ELR (cell line): ENCODE measurements at regions not wholly inside any gene's neighbourhood (a gene's known extent, or its start where the extent isn't known, plus 50 kb on each side); places are given as distances from the start of the nearest gene placed in this dataset.
A peak's percentile ranks its signal among the peaks of the same experiment; 100 is the strongest.

ENCODE experiments used
- DNase-seq: peaks from one replicate; pipeline ENCODE4 v3.0.0-alpha.2; 2015; ENCODE audit warnings: low read depth

- no peak for DNase-seq
These were observed 95.9 kb upstream of the STX18 start for GRCh38 chr4:4637710-4638109.

GRCh38 chr4:4633431-4633830 is 91.6 kb upstream of the STX18 start:
- no peak for DNase-seq

DNA sequence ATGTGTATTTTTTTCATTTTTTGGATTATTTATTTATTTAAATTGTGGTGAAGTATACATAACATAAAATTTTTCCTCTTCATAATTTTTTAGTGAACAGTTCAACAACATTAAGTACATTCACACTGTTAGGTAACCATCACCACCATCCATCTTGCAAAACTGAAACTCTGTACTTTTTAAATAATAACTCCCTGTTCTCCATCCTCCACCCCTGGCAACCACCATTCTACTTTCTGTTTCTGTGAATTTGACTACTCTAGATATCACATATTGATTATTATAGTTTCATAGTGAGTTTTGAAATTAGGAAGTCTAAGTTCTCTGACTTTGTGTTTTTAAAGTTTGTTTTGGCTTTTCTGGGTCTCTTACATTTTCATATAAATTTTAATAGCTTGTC is 89.3 kb upstream of the STX18 start:
- no peak for DNase-seq

DNA sequence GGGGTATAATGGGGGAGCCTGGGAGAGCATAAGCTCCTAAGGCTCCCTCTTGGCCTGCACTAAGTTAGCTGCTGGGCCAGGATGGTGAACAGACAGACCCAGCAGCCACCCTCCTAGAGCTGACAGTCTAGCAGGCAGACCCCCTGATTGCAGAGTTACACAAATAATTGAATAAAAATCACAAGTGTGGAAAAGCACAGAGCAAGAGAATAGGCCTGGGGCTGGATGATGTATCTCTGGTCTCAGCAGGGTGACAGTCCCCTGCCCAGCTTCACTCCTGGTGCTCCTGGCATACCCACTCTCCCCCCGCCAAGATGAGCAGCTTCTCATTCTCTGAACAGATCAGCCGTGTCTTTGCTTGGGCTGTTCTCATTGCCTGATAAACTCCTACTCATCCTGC is 86.1 kb upstream of the STX18 start:
- DNase-seq: no peak

- DNase-seq: no peak
These were observed 85.3 kb upstream of the STX18 start for GRCh38 chr4:4627111-4627510.

DNA sequence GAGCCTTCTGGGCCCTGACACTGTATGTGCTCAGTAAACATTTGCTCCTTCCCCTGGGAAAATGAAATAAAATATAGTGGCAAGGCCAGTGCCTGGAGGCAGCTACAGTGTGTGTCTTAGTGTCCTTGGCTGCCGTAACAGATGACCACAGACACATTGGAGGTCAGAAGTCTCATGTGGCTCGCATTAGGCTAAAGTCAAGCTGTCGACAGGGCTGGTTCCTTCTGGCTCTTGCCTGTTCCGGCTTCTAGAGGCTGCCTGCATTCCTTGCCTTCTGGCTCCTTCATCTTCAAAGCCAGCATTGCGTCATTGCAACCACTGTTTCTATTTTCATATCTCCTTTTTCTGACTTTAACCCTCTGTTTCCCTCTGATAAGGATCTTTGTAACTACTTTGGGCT is 83.6 kb upstream of the STX18 start:
- DNase-seq: peak; percentile 45

- DNase-seq: no peak
These were observed 82.5 kb upstream of the STX18 start for GRCh38 chr4:4624276-4624897.

DNA sequence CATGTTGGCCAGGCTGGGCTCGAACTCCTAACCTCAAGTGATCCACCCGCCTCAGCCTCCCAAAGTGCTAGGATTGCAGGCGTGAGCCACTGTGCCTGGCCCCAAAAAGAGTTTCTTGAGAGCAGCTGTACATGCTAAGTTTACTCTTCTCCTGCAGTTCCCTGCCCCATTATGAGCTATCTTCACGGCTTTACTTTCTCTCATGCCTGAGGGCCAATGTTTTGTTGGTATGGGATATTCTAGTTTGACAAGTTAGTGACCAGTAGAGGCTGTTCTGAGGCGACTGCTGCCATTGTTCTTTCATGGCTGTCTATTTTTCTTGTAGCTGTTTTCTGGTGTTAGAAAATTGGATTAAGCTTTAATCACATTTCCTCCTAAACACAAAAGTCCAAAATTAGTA is 78.0 kb upstream of the STX18 start:
- DNase-seq: no peak

DNA sequence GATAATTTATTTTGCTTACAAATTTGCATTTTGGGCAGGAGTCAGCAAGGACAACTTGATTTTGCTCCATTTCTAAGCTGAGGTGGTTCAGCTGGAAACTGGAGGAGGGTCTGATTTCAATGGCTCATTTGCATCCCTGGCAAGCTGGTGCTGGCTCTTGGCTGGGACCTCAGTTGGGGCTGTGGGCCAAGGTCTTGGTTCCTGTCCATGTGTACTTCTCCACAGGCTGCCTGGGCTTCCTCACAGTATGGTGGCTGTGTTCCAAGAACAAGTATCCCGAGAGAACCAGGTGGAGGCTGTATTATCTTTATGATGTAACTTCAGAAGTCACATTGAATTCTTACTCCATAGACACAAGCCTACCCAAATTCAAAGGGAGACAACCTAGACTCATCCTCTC is 77.0 kb upstream of the STX18 start:
- DNase-seq: no peak

- no peak for DNase-seq
These were observed 73.3 kb upstream of the STX18 start for GRCh38 chr4:4614925-4615678.

DNA sequence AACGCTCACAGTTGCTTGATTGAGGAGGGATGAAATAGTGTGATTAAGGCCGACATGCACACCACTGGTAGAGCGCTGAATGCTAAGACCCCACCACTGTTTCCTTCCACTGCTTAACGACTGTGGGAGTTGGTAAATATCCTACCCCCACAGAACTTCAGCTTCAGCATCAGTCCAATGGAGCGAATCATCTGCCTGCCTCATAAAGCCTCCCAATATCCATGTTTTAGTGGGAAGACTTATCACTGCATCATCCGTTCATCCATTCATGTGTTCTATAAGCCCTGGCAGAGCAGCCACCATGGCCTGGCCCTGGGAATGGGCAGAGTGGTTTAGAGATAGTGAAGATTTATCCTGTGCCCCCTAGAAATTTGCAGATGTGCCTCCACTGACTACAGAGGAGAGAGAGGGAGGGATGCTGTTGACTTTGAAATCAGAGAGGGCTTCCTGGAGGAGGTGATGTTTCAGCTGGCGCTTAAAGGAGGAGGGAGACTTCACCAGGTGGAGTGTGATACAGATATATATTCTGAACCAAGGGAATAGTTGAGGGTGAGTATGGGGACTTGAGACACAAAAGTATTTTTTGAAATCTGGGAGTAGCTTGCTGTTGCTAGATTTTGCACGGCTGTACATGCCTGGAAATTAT is 71.9 kb upstream of the STX18 start:
- no peak for DNase-seq

GRCh38 chr4:4613126-4613465 is 71.2 kb upstream of the STX18 start:
- no peak for DNase-seq

GRCh38 chr4:4610672-4611071 is 68.8 kb upstream of the STX18 start:
- DNase-seq: no peak

DNA sequence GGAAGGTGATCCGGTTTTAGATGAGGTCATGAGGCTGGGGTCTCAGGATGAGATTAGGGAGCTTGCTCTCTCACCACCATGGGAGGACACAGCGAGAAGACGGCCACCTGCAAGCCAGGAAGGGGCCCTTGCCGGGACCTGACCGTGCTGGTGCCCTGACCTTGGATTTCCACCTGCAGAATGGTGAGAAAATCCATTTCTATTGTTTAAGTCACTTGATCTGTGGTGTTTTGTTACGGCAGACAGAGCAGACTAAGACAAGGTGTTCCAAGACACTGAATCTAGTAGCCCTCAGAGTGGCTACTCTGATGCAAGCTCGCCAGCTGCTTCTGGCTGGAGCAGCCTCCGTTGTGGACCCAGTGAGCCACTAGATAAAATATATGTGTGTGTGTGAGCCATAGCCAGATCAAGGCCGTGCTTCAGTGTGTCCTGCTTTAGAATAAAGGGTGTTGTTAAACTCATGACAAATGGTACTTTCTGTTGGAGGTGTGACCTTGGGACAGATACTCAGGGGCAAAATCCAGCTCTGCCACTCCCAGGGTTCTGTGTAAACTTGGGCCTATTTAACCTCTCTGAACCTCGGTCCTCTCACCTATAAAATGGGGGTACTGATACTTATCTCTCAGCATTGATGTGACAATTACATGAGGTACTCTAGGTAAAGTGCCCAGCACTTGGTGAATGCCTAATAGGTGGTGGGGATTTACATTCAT is 67.9 kb upstream of the STX18 start:
- no peak for DNase-seq

GRCh38 chr4:4608214-4608537 is 66.3 kb upstream of the STX18 start:
- no peak for DNase-seq

GRCh38 chr4:4607336-4608213 is 65.7 kb upstream of the STX18 start:
- no peak for DNase-seq

DNA sequence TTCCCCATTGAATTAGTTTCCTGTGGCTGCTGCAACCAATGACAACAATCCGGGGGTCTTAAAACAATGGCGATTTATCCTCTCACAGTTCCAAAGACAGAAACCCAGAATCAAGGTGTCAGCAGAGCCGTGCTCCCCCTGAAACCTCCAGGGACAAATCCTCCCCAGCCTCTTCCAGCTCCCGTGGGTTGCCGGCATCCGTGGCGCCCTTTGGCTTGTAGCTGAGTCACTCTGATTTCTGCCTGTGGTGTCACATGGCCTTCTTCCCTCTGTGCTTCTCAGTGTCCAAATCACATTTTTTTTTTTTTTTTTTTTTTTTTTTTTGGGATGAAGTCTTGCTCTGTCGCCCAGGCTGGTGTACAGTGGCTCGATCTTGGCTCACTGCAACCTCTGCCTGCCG is 64.5 kb upstream of the STX18 start:
- peak; percentile 15 for DNase-seq

DNA sequence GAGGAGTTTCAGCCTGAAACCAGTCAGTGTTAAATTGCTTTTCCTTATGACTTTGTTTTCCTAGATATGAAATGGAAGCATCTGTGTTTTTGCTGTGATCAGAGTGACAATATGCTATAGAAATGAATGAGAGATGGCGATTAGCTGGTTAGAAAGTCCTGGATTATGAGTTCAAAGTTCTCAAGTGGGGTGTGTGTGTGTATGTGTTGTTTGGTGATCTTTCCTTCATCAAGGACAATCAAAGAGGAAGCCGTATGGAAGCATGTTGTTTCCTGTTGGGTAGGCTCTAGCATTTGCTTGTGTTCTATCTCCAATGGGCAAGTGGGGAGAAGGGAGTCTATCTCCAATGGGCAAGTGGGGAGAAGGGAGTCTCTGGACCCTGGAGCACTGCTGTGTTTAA is 64.0 kb upstream of the STX18 start:
- DNase-seq: no peak

DNA sequence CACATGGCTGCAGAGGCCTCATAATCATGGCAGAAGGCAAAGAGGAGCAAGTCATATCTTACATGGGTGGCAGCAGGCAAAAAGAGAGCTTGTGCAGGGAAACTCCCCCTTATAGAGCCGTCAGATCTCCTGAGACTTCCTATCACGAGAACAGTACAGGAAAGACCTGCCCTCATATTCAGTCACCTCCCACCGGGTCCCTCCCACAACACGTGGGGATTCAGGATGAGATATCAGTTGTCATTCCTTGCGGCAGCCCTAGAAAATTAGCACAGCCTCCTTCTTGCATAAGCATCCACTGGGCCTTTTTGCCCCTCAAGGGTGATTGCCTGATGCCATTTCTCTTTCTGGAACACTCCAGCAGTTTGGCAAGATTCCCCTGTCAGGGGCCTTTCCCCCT is 61.7 kb upstream of the STX18 start:
- DNase-seq: no peak

DNA sequence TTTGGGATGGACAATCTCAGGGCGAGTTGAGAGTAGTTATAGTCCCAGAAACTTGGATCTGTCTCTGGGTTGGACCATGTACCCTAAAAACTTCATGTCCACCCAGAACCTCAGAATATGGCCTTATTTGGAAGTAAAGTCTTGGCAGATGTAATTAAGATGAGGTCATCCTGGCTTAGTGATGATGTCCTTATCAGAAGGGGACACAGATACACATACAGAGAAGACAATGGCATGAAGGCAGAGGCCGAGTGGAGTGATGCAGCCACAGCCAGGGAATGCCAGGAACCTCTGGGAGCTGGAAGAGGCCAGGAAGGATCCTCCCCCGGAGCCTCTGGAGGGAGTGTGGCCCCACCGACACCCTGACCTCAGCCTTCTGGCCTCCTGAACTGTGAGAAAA is 61.2 kb upstream of the STX18 start:
- DNase-seq: no peak

DNA sequence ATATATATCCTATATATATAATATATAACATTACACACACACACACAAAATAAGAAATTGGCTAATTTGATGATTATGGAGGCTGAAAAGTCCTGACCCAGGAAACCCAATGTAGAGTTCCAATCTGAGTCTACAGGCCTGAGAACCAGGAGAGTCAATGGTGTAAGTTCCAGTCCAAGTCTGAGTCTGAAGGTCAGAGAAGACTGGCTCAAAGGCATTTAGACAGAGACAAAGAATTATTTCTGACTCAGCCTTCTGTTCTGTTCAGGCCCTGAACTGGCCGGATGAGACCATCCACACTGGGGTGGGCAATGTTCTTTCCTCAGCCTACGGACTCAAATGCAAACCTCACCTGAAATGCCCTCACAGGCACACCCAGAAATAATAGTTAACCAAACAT is 60.6 kb upstream of the STX18 start:
- DNase-seq: no peak

- DNase-seq: no peak
These were observed 60.0 kb upstream of the STX18 start for GRCh38 chr4:4601803-4602369.
